ENCODE measurements at regions not wholly inside any gene's neighbourhood (a gene's known extent, or its start where the extent isn't known, plus 50 kb on each side); places are given as distances from the start of the nearest gene placed in this dataset.

GRCh38 chr15:95872366-95872771 lies 458.1 kb upstream of the NR2F2 start:
- Histone ChIP-seq H2AFZ (ENCODE audit: low read length) (no peak overlapping the region), H4K20me1 (ENCODE audit: insufficient read depth, low read depth, low read length) (no peaks in the 10 kb centered on the region), H3K27me3 (ENCODE audit: low read length) (no peaks in the 10 kb centered on the region), H3K79me2 (ENCODE audit: low read length) (no peaks in the 10 kb centered on the region), H3K4me3 (ENCODE audit: low read length) (no peak overlapping the region), H3K27ac (ENCODE audit: low read length) (no peak overlapping the region), H3K9me2 (replicated peaks; ENCODE audit: insufficient read depth, low read length) (no peaks in the 10 kb centered on the region), H3K36me3 (ENCODE audit: insufficient read depth, low read length) (no peaks in the 10 kb centered on the region), H3K4me1 (ENCODE audit: low read length) (no peaks in the 10 kb centered on the region), H3K9ac (ENCODE audit: low read length) (no peak overlapping the region), H3K4me2 (ENCODE audit: low read depth, low read length, poor library complexity, severe bottlenecking) (no peak overlapping the region), H3K9me3 (ENCODE audit: low read length) (peaks cover 14% of the 10 kb centered on the region)
- no peak for DNase-seq

DNA sequence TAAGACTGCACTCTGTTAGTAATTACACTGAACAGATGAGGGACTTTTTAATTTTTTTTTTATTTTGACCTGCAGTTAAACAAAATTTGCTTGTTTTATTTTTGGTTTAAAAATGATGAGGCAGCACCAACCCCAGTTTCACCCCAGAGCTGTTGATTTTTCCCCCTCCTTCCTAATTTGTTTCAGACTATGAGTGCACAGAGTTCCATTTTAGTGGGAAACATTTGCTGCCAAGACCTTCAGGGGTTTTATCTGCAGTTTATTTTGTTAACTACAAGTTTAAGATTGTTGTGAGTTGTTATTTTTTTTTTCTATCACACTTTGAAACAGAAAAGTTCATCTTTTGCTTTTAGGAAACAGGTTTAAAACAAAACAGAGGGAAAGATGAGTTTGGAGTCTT lies 455.9 kb upstream of the NR2F2 start:
- peaks cover 14% of the 10 kb centered on the region for H3K9me3 ChIP-seq (ENCODE audit: low read length)
- no peak overlapping the region for H3K27ac ChIP-seq (ENCODE audit: low read length)
- no peak overlapping the region for H3K4me2 ChIP-seq (ENCODE audit: low read depth, low read length, poor library complexity, severe bottlenecking)
- H2AFZ ChIP-seq (ENCODE audit: low read length) = no peak overlapping the region
- no peak overlapping the region for H3K4me3 ChIP-seq (ENCODE audit: low read length)
- no peaks in the 10 kb centered on the region for H3K27me3 ChIP-seq (ENCODE audit: low read length)
- no peaks in the 10 kb centered on the region for H4K20me1 ChIP-seq (ENCODE audit: insufficient read depth, low read depth, low read length)
- H3K9me2 ChIP-seq (replicated peaks; ENCODE audit: insufficient read depth, low read length) = no peaks in the 10 kb centered on the region
- no peaks in the 10 kb centered on the region for H3K36me3 ChIP-seq (ENCODE audit: insufficient read depth, low read length)
- H3K9ac ChIP-seq (ENCODE audit: low read length) = no peak overlapping the region
- no peaks in the 10 kb centered on the region for H3K4me1 ChIP-seq (ENCODE audit: low read length)
- no peak for DNase-seq
- no peaks in the 10 kb centered on the region for H3K79me2 ChIP-seq (ENCODE audit: low read length)

- Histone ChIP-seq H3K9me3 (ENCODE audit: low read length) (peaks cover 14% of the 10 kb centered on the region), H2AFZ (ENCODE audit: low read length) (no peak overlapping the region), H3K9me2 (replicated peaks; ENCODE audit: insufficient read depth, low read length) (no peaks in the 10 kb centered on the region), H3K27me3 (ENCODE audit: low read length) (no peaks in the 10 kb centered on the region), H3K4me1 (ENCODE audit: low read length) (no peaks in the 10 kb centered on the region), H3K79me2 (ENCODE audit: low read length) (no peaks in the 10 kb centered on the region), H3K9ac (ENCODE audit: low read length) (no peak overlapping the region), H3K4me2 (ENCODE audit: low read depth, low read length, poor library complexity, severe bottlenecking) (no peak overlapping the region), H3K4me3 (ENCODE audit: low read length) (no peak overlapping the region), H3K27ac (ENCODE audit: low read length) (no peak overlapping the region), H4K20me1 (ENCODE audit: insufficient read depth, low read depth, low read length) (no peaks in the 10 kb centered on the region), H3K36me3 (ENCODE audit: insufficient read depth, low read length) (no peaks in the 10 kb centered on the region)
- DNase-seq = no peak
These were observed 455.3 kb upstream of the NR2F2 start for GRCh38 chr15:95875121-95875643.

DNA sequence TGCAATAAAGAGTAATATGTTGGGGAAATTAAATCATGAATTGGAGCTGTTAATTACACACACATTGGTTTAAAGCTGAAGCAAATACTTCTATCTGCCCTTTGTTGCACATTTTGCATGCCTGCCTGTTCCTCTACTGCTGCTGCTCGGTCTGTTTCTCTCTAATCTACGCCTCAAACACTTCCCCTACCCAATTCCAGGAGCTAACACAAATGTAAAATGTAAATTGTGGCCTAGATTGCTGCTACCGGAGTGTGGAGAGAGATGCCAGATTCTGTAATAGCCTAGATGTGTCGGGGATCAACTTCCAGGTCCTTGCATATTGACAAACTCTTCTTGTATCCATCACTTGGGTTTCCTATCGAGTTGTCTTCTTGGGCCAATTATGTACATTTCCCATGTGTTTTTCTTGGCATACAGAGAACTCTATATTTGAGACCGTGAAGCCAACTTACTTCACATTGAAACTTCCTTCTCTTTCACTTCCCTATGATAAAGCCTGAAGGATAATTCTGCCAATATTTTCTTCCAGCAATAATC lies 450.4 kb upstream of the NR2F2 start:
- H3K4me3 ChIP-seq (ENCODE audit: low read length) = no peak overlapping the region
- H3K79me2 ChIP-seq (ENCODE audit: low read length) = no peaks in the 10 kb centered on the region
- no peaks in the 10 kb centered on the region for H3K4me1 ChIP-seq (ENCODE audit: low read length)
- H3K36me3 ChIP-seq (ENCODE audit: insufficient read depth, low read length) = no peaks in the 10 kb centered on the region
- H3K9ac ChIP-seq (ENCODE audit: low read length) = no peak overlapping the region
- no peaks in the 10 kb centered on the region for H4K20me1 ChIP-seq (ENCODE audit: insufficient read depth, low read depth, low read length)
- H3K9me2 ChIP-seq (replicated peaks; ENCODE audit: insufficient read depth, low read length) = no peaks in the 10 kb centered on the region
- H3K27ac ChIP-seq (ENCODE audit: low read length) = no peak overlapping the region
- DNase-seq = no peak
- H2AFZ ChIP-seq (ENCODE audit: low read length) = no peak overlapping the region
- H3K4me2 ChIP-seq (ENCODE audit: low read depth, low read length, poor library complexity, severe bottlenecking) = no peak overlapping the region
- peaks cover 21% of the 10 kb centered on the region for H3K9me3 ChIP-seq (ENCODE audit: low read length)
- no peaks in the 10 kb centered on the region for H3K27me3 ChIP-seq (ENCODE audit: low read length)

- no peaks in the 10 kb centered on the region for H3K27me3 ChIP-seq (ENCODE audit: low read length)
- no peaks in the 10 kb centered on the region for H3K79me2 ChIP-seq (ENCODE audit: low read length)
- no peak overlapping the region for H2AFZ ChIP-seq (ENCODE audit: low read length)
- H3K4me2 ChIP-seq (ENCODE audit: low read depth, low read length, poor library complexity, severe bottlenecking) = no peak overlapping the region
- H3K27ac ChIP-seq (ENCODE audit: low read length) = no peak overlapping the region
- no peak overlapping the region for H3K4me3 ChIP-seq (ENCODE audit: low read length)
- no peaks in the 10 kb centered on the region for H4K20me1 ChIP-seq (ENCODE audit: insufficient read depth, low read depth, low read length)
- H3K9me2 ChIP-seq (replicated peaks; ENCODE audit: insufficient read depth, low read length) = no peaks in the 10 kb centered on the region
- no peak overlapping the region for H3K9ac ChIP-seq (ENCODE audit: low read length)
- no peaks in the 10 kb centered on the region for H3K36me3 ChIP-seq (ENCODE audit: insufficient read depth, low read length)
- H3K9me3 ChIP-seq (ENCODE audit: low read length) = peaks cover 21% of the 10 kb centered on the region
- H3K4me1 ChIP-seq (ENCODE audit: low read length) = no peaks in the 10 kb centered on the region
- DNase-seq = no peak
These were observed 449.9 kb upstream of the NR2F2 start for GRCh38 chr15:95880630-95881029.

GRCh38 chr15:95883064-95883463 lies 447.4 kb upstream of the NR2F2 start:
- H2AFZ ChIP-seq (ENCODE audit: low read length) = no peak overlapping the region
- no peak for DNase-seq
- H4K20me1 ChIP-seq (ENCODE audit: insufficient read depth, low read depth, low read length) = no peaks in the 10 kb centered on the region
- H3K9ac ChIP-seq (ENCODE audit: low read length) = no peak overlapping the region
- no peaks in the 10 kb centered on the region for H3K27me3 ChIP-seq (ENCODE audit: low read length)
- no peaks in the 10 kb centered on the region for H3K9me2 ChIP-seq (replicated peaks; ENCODE audit: insufficient read depth, low read length)
- H3K4me1 ChIP-seq (ENCODE audit: low read length) = no peaks in the 10 kb centered on the region
- no peak overlapping the region for H3K4me3 ChIP-seq (ENCODE audit: low read length)
- H3K9me3 ChIP-seq (ENCODE audit: low read length) = peaks cover 25% of the 10 kb centered on the region
- no peaks in the 10 kb centered on the region for H3K36me3 ChIP-seq (ENCODE audit: insufficient read depth, low read length)
- no peak overlapping the region for H3K4me2 ChIP-seq (ENCODE audit: low read depth, low read length, poor library complexity, severe bottlenecking)
- no peaks in the 10 kb centered on the region for H3K79me2 ChIP-seq (ENCODE audit: low read length)
- no peak overlapping the region for H3K27ac ChIP-seq (ENCODE audit: low read length)

DNA sequence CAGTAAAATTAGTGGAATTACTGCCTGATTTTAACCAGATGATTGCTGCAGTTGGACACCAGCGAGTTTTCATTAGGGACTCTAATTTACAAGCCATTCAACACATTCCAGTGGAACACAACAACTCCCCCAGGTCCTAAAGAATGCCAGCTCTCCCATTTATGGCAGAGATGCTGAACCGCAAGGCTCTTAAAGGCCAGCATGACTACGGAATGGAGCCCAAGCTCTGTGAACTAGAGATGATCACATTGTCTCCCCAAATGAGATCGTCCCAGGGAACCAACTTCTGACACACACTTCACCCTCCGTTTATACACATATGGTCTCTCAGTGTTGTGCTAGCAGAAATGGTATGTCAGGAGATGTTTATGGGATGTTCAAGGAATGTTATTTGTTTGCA lies 446.2 kb upstream of the NR2F2 start:
- Histone ChIP-seq H3K27me3 (ENCODE audit: low read length) (no peaks in the 10 kb centered on the region), H3K9me2 (replicated peaks; ENCODE audit: insufficient read depth, low read length) (no peaks in the 10 kb centered on the region), H3K9ac (ENCODE audit: low read length) (no peak overlapping the region), H4K20me1 (ENCODE audit: insufficient read depth, low read depth, low read length) (no peaks in the 10 kb centered on the region), H3K4me2 (ENCODE audit: low read depth, low read length, poor library complexity, severe bottlenecking) (no peak overlapping the region), H3K4me3 (ENCODE audit: low read length) (no peak overlapping the region), H3K9me3 (ENCODE audit: low read length) (peaks cover 29% of the 10 kb centered on the region), H3K36me3 (ENCODE audit: insufficient read depth, low read length) (no peaks in the 10 kb centered on the region), H2AFZ (ENCODE audit: low read length) (no peak overlapping the region), H3K27ac (ENCODE audit: low read length) (no peak overlapping the region), H3K79me2 (ENCODE audit: low read length) (no peaks in the 10 kb centered on the region), H3K4me1 (ENCODE audit: low read length) (no peaks in the 10 kb centered on the region)
- DNase-seq = no peak

GRCh38 chr15:95887666-95888390 lies 442.7 kb upstream of the NR2F2 start:
- no peak overlapping the region for H2AFZ ChIP-seq (ENCODE audit: low read length)
- DNase-seq = no peak
- H3K9me3 ChIP-seq (ENCODE audit: low read length) = peaks cover 29% of the 10 kb centered on the region
- no peak overlapping the region for H3K4me3 ChIP-seq (ENCODE audit: low read length)
- no peaks in the 10 kb centered on the region for H3K4me1 ChIP-seq (ENCODE audit: low read length)
- no peak overlapping the region for H3K4me2 ChIP-seq (ENCODE audit: low read depth, low read length, poor library complexity, severe bottlenecking)
- H3K27me3 ChIP-seq (ENCODE audit: low read length) = no peaks in the 10 kb centered on the region
- H3K9me2 ChIP-seq (replicated peaks; ENCODE audit: insufficient read depth, low read length) = no peaks in the 10 kb centered on the region
- no peaks in the 10 kb centered on the region for H4K20me1 ChIP-seq (ENCODE audit: insufficient read depth, low read depth, low read length)
- H3K36me3 ChIP-seq (ENCODE audit: insufficient read depth, low read length) = no peaks in the 10 kb centered on the region
- H3K79me2 ChIP-seq (ENCODE audit: low read length) = no peaks in the 10 kb centered on the region
- H3K27ac ChIP-seq (ENCODE audit: low read length) = no peak overlapping the region
- no peak overlapping the region for H3K9ac ChIP-seq (ENCODE audit: low read length)

Data from Karpas-422 (cell line).